ENCODE measurements at regions not wholly inside any gene's neighbourhood (a gene's known extent, or its start where the extent isn't known, plus 50 kb on each side); places are given as distances from the start of the nearest gene placed in this dataset.

- Histone ChIP-seq H3K36me3 (ENCODE audit: control insufficient read depth in 1 of 2, insufficient read depth in 2 of 2, low read length in 2 of 2) (no peaks in the 10 kb centered on the region), H3K4me2 (ENCODE audit: low read length) (no peak overlapping the region), H3K4me3 (replicated peaks in 1 of 2; ENCODE audit: low read depth in 1 of 2, low read length in 2 of 2) (no peak overlapping the region), H3K27me3 (ENCODE audit: insufficient read depth, low read length) (no peaks in the 10 kb centered on the region), H3K9me2 (ENCODE audit: insufficient read depth) (no peaks in the 10 kb centered on the region), H3K79me2 (ENCODE audit: insufficient read depth, low read length) (no peaks in the 10 kb centered on the region), H3K9me3 (ENCODE audit: control insufficient read depth in 1 of 2, insufficient read depth in 1 of 2, low read depth in 1 of 2, low read length in 2 of 2) (no peaks in the 10 kb centered on the region), H4K20me1 (ENCODE audit: insufficient read depth) (no peaks in the 10 kb centered on the region), H2AFZ (ENCODE audit: low read depth, low read length, poor library complexity, severe bottlenecking) (no peak overlapping the region), H3K4me1 (ENCODE audit: control insufficient read depth in 1 of 2, insufficient read depth in 2 of 2, low read length in 2 of 2) (no peaks in the 10 kb centered on the region), H3K27ac (ENCODE audit: low read depth, low read length) (no peak overlapping the region), H3K9ac (ENCODE audit: low read length) (no peak overlapping the region)
- no TSS peak for BruUV-seq (replicated peaks)
- no peak for TF ChIP-seq ZBTB33 (IDR thresholded peaks at IDR 0.05; ENCODE audit: extremely low read depth, insufficient replicate concordance, low read length)
- TF ChIP-seq POLR2AphosphoS5 (IDR thresholded peaks at IDR 0.05; ENCODE audit: low read depth, low read length), result no peak
- TF ChIP-seq ZFX (IDR thresholded peaks at IDR 0.05), result no peak
- no peak for TF ChIP-seq RAD21 (IDR thresholded peaks at IDR 0.05; ENCODE audit: low read depth)
- TF ChIP-seq MAX (IDR thresholded peaks at IDR 0.05), result no peak
- no peak for TF ChIP-seq REST (IDR thresholded peaks at IDR 0.05; ENCODE audit: low read depth)
- TF ChIP-seq EGR1 (IDR thresholded peaks at IDR 0.05; ENCODE audit: low read depth), result no peak
- no peak for TF ChIP-seq SIN3A (IDR thresholded peaks at IDR 0.05; ENCODE audit: low read depth)
- TF ChIP-seq ELF1 (IDR thresholded peaks at IDR 0.05; ENCODE audit: borderline replicate concordance, low read depth), result no peak
- ATAC-seq, result no peak
- DNase-seq (ENCODE audit: low read depth, low spot score), result no peak
- intact Hi-C loops (cut with micrococcal nuclease), result no loop called here
- POLR2A ChIA-PET, result no interaction called here
- RAD21 ChIA-PET (ENCODE audit: low non-redundant PET in 1 of 2, low total read pairs in 2 of 2, uncharacterized antibody in 2 of 2, unreplicated experiment in 2 of 2), result no interaction called here
- CTCF ChIA-PET, result no interaction called here
Observed at GRCh38 chr13:109483284-109483683, 303.1 kb downstream of the IRS2 start.

Measured in HCT116 (cell line).